Loucy (cell line): ENCODE measurements at regions not wholly inside any gene's neighbourhood (a gene's known extent, or its start where the extent isn't known, plus 50 kb on each side); places are given as distances from the start of the nearest gene placed in this dataset.

Experiments
- H2AFZ ChIP-seq: fragments of 200-600 bp; sonication (generic); 2 replicates; pipeline ENCODE4 v1.6.0; 2016; ENCODE audit warnings: antibody characterized with exemption, mild to moderate bottlenecking, low read length, moderate library complexity
- H3F3A ChIP-seq: fragments of 200-600 bp; 2 replicates; pipeline ENCODE4 v1.6.0; 2016; ENCODE audit warnings: antibody characterized with exemption, low read depth, mild to moderate bottlenecking
- H3K27me3 ChIP-seq: fragments of 200-600 bp; sonication (generic); 2 replicates; pipeline ENCODE4 v1.6.1; 2014; ENCODE audit warnings: low read length, mild to moderate bottlenecking; ENCODE audit not compliant: insufficient read depth, poor library complexity, severe bottlenecking
- H3K36me3 ChIP-seq: fragments of 200-600 bp; sonication (generic); 2 replicates; pipeline ENCODE4 v1.6.1; 2016; ENCODE audit warnings: low read length; ENCODE audit not compliant: insufficient read depth
- H3K4me1 ChIP-seq: fragments of 200-600 bp; sonication (generic); 2 replicates; pipeline ENCODE4 v1.5.1; 2014; ENCODE audit warnings: low read length, mild to moderate bottlenecking; ENCODE audit not compliant: insufficient read depth, poor library complexity, severe bottlenecking
- H3K4me2 ChIP-seq: fragments of 200-600 bp; sonication (generic); 2 replicates; pipeline ENCODE4 v1.6.0; 2014; ENCODE audit warnings: antibody characterized with exemption, low read length, low read depth, mild to moderate bottlenecking; ENCODE audit not compliant: poor library complexity, severe bottlenecking
- H3K4me3 ChIP-seq: fragments of 200-600 bp; sonication (generic); 2 replicates; pipeline ENCODE4 v1.5.1; 2014; ENCODE audit warnings: low read length, mild to moderate bottlenecking, mixed read lengths; ENCODE audit not compliant: poor library complexity, severe bottlenecking
- H3K79me2 ChIP-seq: fragments of 200-600 bp; sonication (generic); 2 replicates; pipeline ENCODE4 v1.6.1; 2014; ENCODE audit warnings: low read length; ENCODE audit not compliant: insufficient read depth
- H3K9ac ChIP-seq: fragments of 200-600 bp; sonication (generic); 2 replicates; pipeline ENCODE4 v1.6.0; 2014; ENCODE audit warnings: mild to moderate bottlenecking, low read depth, low read length, moderate library complexity; ENCODE audit not compliant: poor library complexity, severe bottlenecking
- H3K9me2 ChIP-seq: fragments of 200-600 bp; sonication (generic); replicated peaks from 2 replicates; pipeline ENCODE4 v1.6.1; 2016; ENCODE audit warnings: low read depth, low read length, mixed read lengths
- H3K9me3 ChIP-seq: fragments of 200-600 bp; sonication (generic); 2 replicates; pipeline ENCODE4 v1.6.1; 2014; ENCODE audit warnings: mild to moderate bottlenecking, antibody characterized with exemption, low read length, low read depth; ENCODE audit not compliant: insufficient read depth
- H4K20me1 ChIP-seq: fragments of 200-600 bp; sonication (generic); 2 replicates; pipeline ENCODE4 v1.6.0; 2014; ENCODE audit warnings: antibody characterized with exemption, low read length, mild to moderate bottlenecking; ENCODE audit not compliant: insufficient read depth, poor library complexity, severe bottlenecking
- EZH2phosphoT487 ChIP-seq: fragments of 200-600 bp; IDR thresholded peaks from 2 replicates; pipeline ENCODE4 v1.6.1; 2018; ENCODE audit warnings: antibody characterized with exemption, mild to moderate bottlenecking, moderate library complexity, borderline replicate concordance
- TF ChIP-seq, protein P1 (sequence below): fragments of 200-600 bp; sonication (generic); conservative IDR thresholded peaks from 2 replicates; pipeline ENCODE4 v1.5.1; 2014; ENCODE audit warnings: mild to moderate bottlenecking, antibody characterized with exemption, low read length

DNA sequence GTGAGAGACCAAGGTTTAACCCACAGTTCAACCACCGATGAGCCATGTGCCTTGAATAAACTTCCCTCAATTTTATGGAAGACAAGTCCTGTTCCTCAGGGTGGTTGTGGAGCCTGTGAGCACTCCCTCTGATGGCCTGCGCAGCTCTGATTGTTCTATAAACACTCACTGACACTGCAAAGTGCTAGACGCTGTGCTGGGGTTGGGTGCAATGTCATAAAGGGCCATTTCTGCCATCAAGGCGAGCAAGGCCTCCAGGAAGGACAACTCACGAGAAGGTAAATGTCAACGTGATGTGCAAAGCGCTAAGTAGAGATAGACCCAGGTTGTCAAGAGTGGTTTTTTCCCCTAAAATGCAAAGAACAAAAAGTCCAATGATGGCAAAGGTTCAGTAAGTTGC lies 75.7 kb upstream of the SYT6 start:
- Histone ChIP-seq H3K9me3 (no peaks in the 10 kb centered on the region), H3F3A (no peaks in the 10 kb centered on the region), H3K4me1 (no peaks in the 10 kb centered on the region), H3K4me2 (no peak overlapping the region), H3K9ac (no peak overlapping the region), H3K36me3 (no peaks in the 10 kb centered on the region), H3K4me3 (no peak overlapping the region), H2AFZ (no peak overlapping the region), H3K79me2 (no peaks in the 10 kb centered on the region), H3K27me3 (no peaks in the 10 kb centered on the region), H3K9me2 (no peaks in the 10 kb centered on the region), H4K20me1 (no peaks in the 10 kb centered on the region)
- TF ChIP-seq, protein P1, sequence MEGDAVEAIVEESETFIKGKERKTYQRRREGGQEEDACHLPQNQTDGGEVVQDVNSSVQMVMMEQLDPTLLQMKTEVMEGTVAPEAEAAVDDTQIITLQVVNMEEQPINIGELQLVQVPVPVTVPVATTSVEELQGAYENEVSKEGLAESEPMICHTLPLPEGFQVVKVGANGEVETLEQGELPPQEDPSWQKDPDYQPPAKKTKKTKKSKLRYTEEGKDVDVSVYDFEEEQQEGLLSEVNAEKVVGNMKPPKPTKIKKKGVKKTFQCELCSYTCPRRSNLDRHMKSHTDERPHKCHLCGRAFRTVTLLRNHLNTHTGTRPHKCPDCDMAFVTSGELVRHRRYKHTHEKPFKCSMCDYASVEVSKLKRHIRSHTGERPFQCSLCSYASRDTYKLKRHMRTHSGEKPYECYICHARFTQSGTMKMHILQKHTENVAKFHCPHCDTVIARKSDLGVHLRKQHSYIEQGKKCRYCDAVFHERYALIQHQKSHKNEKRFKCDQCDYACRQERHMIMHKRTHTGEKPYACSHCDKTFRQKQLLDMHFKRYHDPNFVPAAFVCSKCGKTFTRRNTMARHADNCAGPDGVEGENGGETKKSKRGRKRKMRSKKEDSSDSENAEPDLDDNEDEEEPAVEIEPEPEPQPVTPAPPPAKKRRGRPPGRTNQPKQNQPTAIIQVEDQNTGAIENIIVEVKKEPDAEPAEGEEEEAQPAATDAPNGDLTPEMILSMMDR, result no peak
- TF ChIP-seq EZH2phosphoT487, result no peak

DNA sequence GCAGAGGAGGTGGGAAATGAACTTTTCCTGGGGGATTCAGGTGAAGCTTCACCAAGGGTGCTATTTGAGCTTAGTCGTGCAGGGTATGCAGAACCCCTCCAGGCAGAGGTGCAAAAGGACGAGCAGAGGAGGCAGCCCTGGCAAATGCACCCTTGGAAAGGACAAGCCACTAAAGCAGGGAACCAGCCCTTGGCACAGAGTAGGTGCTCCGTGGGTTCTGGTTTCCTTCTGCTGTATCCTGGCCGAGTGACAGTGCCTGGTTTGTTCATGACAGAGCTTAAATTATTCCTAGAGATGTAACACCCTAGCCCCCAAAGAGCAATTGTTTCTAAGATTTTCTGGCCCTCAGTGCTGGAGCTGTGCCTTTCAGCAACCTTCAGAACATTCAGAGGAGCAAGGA lies 73.4 kb upstream of the SYT6 start:
- H4K20me1 ChIP-seq, result no peaks in the 10 kb centered on the region
- no peak overlapping the region for H2AFZ ChIP-seq
- no peaks in the 10 kb centered on the region for H3F3A ChIP-seq
- H3K27me3 ChIP-seq, result no peaks in the 10 kb centered on the region
- no peaks in the 10 kb centered on the region for H3K9me3 ChIP-seq
- no peaks in the 10 kb centered on the region for H3K79me2 ChIP-seq
- H3K4me3 ChIP-seq, result no peak overlapping the region
- H3K9ac ChIP-seq, result no peak overlapping the region
- TF ChIP-seq EZH2phosphoT487, result no peak
- TF ChIP-seq, protein P1, result no peak
- H3K4me1 ChIP-seq, result no peaks in the 10 kb centered on the region
- no peaks in the 10 kb centered on the region for H3K36me3 ChIP-seq
- H3K9me2 ChIP-seq, result no peaks in the 10 kb centered on the region
- no peak overlapping the region for H3K4me2 ChIP-seq

DNA sequence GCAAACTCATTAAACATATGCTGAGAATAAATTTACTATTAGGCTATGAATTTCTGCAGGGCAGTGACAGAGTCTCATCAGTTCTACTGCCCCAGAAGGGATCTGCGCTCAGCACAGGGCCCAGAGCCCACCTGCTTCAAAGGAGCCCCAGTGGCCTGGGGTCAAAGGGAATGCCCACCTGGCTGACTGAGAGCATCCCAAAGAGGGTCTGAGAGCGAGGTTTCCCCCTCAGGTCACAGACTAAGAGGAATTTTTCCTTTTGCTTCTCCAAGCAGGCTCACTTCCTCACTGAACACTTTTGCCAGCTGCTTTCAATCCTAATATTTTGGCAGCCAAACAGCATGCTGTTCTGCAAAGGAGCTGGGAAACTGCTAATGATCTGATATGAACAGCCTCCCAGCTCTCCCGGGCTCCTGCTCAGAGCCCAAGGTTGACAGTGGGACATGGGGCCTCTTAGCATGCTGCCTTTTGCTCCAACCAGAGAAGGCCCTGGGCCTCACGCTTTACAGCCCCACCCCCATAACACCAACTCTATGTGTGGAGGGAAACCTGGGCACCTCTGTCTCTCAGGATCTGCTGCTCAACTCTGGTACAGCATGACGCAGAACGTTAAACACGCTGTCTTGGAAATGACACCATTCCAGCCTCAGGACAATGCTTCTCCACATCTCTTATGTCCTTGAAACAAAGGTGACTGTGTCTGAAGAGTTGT lies 70.7 kb upstream of the SYT6 start:
- H3K4me1 ChIP-seq, result no peaks in the 10 kb centered on the region
- H3K4me2 ChIP-seq, result no peak overlapping the region
- H3K9ac ChIP-seq, result no peak overlapping the region
- no peaks in the 10 kb centered on the region for H4K20me1 ChIP-seq
- H3K79me2 ChIP-seq, result no peaks in the 10 kb centered on the region
- no peak overlapping the region for H2AFZ ChIP-seq
- no peak overlapping the region for H3K4me3 ChIP-seq
- H3K9me2 ChIP-seq, result no peaks in the 10 kb centered on the region
- H3K36me3 ChIP-seq, result no peaks in the 10 kb centered on the region
- no peaks in the 10 kb centered on the region for H3K9me3 ChIP-seq
- no peaks in the 10 kb centered on the region for H3F3A ChIP-seq
- TF ChIP-seq, protein P1, result no peak
- no peak for TF ChIP-seq EZH2phosphoT487
- H3K27me3 ChIP-seq, result no peaks in the 10 kb centered on the region
